Ishikawa (cell line): ENCODE measurements at regions not wholly inside any gene's neighbourhood (a gene's known extent, or its start where the extent isn't known, plus 50 kb on each side); places are given as distances from the start of the nearest gene placed in this dataset.
A peak's percentile ranks its signal among the peaks of the same experiment; 100 is the strongest.

Experiments used
- CEBPB ChIP-seq: IDR thresholded peaks from 2 replicates; pipeline ENCODE4 v1.6.1; 2012
- CREB1 ChIP-seq: IDR thresholded peaks from 2 replicates; pipeline ENCODE4 v1.6.1; 2012; ENCODE audit warnings: low read depth
- EGR1 ChIP-seq: IDR thresholded peaks from 2 replicates; pipeline ENCODE4 v1.6.1; 2012
- EP300 ChIP-seq: IDR thresholded peaks from 2 replicates; pipeline ENCODE4 v1.6.1; 2012; ENCODE audit warnings: borderline replicate concordance
- FOXM1 ChIP-seq: IDR thresholded peaks from 2 replicates; pipeline ENCODE4 v1.6.1; 2012; ENCODE audit warnings: low read depth, borderline replicate concordance
- MAX ChIP-seq: IDR thresholded peaks from 2 replicates; pipeline ENCODE4 v1.6.1; 2012
- NFIC ChIP-seq: IDR thresholded peaks from 2 replicates; pipeline ENCODE4 v1.6.1; 2012
- RAD21 ChIP-seq: IDR thresholded peaks from 2 replicates; pipeline ENCODE4 v1.6.1; 2012; ENCODE audit warnings: low read depth
- REST ChIP-seq: IDR thresholded peaks from 2 replicates; pipeline ENCODE4 v1.6.1; 2012; ENCODE audit warnings: low read depth, mild to moderate bottlenecking
- TAF1 ChIP-seq: IDR thresholded peaks from 2 replicates; pipeline ENCODE4 v1.6.1; 2012; ENCODE audit warnings: low read depth, mild to moderate bottlenecking
- TCF12 ChIP-seq: IDR thresholded peaks from 2 replicates; pipeline ENCODE4 v1.6.1; 2012; ENCODE audit warnings: low read depth
- TEAD4 ChIP-seq: IDR thresholded peaks from 2 replicates; pipeline ENCODE4 v1.6.1; 2012
- USF1 ChIP-seq: IDR thresholded peaks from 2 replicates; pipeline ENCODE4 v1.6.1; 2012
- YY1 ChIP-seq: IDR thresholded peaks from 2 replicates; pipeline ENCODE4 v1.6.1; 2012; ENCODE audit warnings: low read depth
- ZBTB7A ChIP-seq: IDR thresholded peaks from 2 replicates; pipeline ENCODE4 v1.6.1; 2012; ENCODE audit warnings: low read depth

GRCh38 chr4:75142850-75143249 lies 209.9 kb downstream of the PARM1 start:
- TF ChIP-seq TAF1: no peak
- no peak for TF ChIP-seq YY1
- no peak for TF ChIP-seq NFIC
- TF ChIP-seq CREB1: no peak
- no peak for TF ChIP-seq EGR1

- TF ChIP-seq RAD21 (no peak), NFIC (no peak), REST (no peak), EGR1 (no peak), YY1 (no peak), ZBTB7A (no peak), FOXM1 (no peak), CEBPB (no peak), MAX (no peak), TCF12 (no peak), TEAD4 (no peak), EP300 (no peak), USF1 (no peak)
Observed at GRCh38 chr4:75142382-75142781, 209.5 kb downstream of the PARM1 start.

GRCh38 chr4:75141162-75141561 lies 208.2 kb downstream of the PARM1 start:
- TF ChIP-seq REST (peak; percentile 82), CREB1 (no peak)

GRCh38 chr4:75137302-75137701 lies 204.4 kb downstream of the PARM1 start:
- TF ChIP-seq RAD21 (no peak), EP300 (no peak), YY1 (no peak)

GRCh38 chr4:75135068-75135825 lies 202.3 kb downstream of the PARM1 start:
- no peak for TF ChIP-seq RAD21
- no peak for TF ChIP-seq TCF12
- TF ChIP-seq EP300: no peak
- no peak for TF ChIP-seq REST
- TF ChIP-seq ZBTB7A: no peak
- no peak for TF ChIP-seq USF1
- TF ChIP-seq CREB1: no peak
- TF ChIP-seq EGR1: no peak
- TF ChIP-seq TAF1: no peak
- TF ChIP-seq FOXM1: no peak
- TF ChIP-seq TEAD4: no peak

GRCh38 chr4:75126058-75126457 lies 193.1 kb downstream of the PARM1 start:
- TF ChIP-seq YY1 (no peak), TAF1 (no peak), EGR1 (no peak), USF1 (no peak), CEBPB (no peak), EP300 (no peak), REST (no peak), CREB1 (no peak), ZBTB7A (no peak), FOXM1 (no peak), RAD21 (no peak), NFIC (no peak), MAX (no peak), TEAD4 (no peak), TCF12 (no peak)
